Ovary (tissue), 7 donors: ENCODE measurements at regions not wholly inside any gene's neighbourhood (a gene's known extent, or its start where the extent isn't known, plus 50 kb on each side); places are given as distances from the start of the nearest gene placed in this dataset.

ENCODE experiments used
- DNase-seq, 5 donors: peaks; one replicate each; pipeline ENCODE4 v3.0.0-alpha.2; 2019 to 2020
- H3K27ac ChIP-seq, 2 donors: fragments of 200-600 bp; one replicate each; pipeline versions ENCODE4 v1.5.1 to v1.8.0; 2019 to 2022
- H3K27me3 ChIP-seq: fragments of 200-600 bp; one replicate; pipeline ENCODE4 v1.8.0; 2022
- H3K36me3 ChIP-seq: fragments of 200-600 bp; sonication (generic); one replicate; pipeline ENCODE4 v1.5.1; 2019
- H3K4me1 ChIP-seq: one replicate; pipeline ENCODE4 v1.8.1; 2013; ENCODE audit warnings: mild to moderate bottlenecking, moderate library complexity; ENCODE audit not compliant: insufficient read depth
- H3K4me3 ChIP-seq: fragments of 200-600 bp; sonication (generic); one replicate; pipeline ENCODE4 v1.5.1; 2017
- H3K9me3 ChIP-seq, 2 donors: fragments of 200-600 bp in 1 of 2; sonication (generic) in 1 of 2; one replicate each; pipeline versions ENCODE4 v1.5.1 to v1.8.1; 2013 to 2019; ENCODE audit warnings: mild to moderate bottlenecking in 1 of 2, moderate library complexity in 1 of 2
- EP300 ChIP-seq: sonication (generic); formaldehyde crosslinking; IDR thresholded peaks from one replicate; pipeline ENCODE4 v1.6.1; 2017; ENCODE audit warnings: antibody characterized with exemption
- POLR2A ChIP-seq: fragments of 450-650 bp; IDR thresholded peaks from one replicate; pipeline ENCODE4 v1.6.1; 2017; ENCODE audit warnings: antibody characterized with exemption, mild to moderate bottlenecking, moderate library complexity
- WGBS, 3 donors: extraction: QIAGEN DNeasy Blood & Tissue Kit in 1 of 3; methylation state at CpG; one replicate each; pipeline versions ENCODE4 v1.1.5 to v1.1.7; 2013 to 2017; 5-methylcytosine and 5-hydroxymethylcytosine counted together
- intact Hi-C, 4 donors: fragments of 100-400 bp; cut with DNase I; formaldehyde crosslinking; loops; one replicate each; pipeline versions ENCODE4 v1.11.0 to v1.15.1; 2022 to 2023
- TF ChIP-seq, protein P1 (sequence below), 3 donors: fragments of 450-650 bp in 2 of 3; fragments of 200-600 bp in 1 of 3; IDR thresholded peaks; one replicate each; pipeline versions ENCODE4 v1.5.1 to v1.8.0; 2016 to 2022; ENCODE audit warnings: antibody characterized with exemption in 3 of 3, mild to moderate bottlenecking in 1 of 3
- donor health status: DM: no; HTN: no; CAD: no; lungs with moderate emphysema.
- donor health status: DM: no; HTN: no; CAD: no.
- donor health status: Bipolar disorder and iron deficiency.
- donor health status: DM: no; HTN: no; CAD: no.
- donor health status: DM: yes; HTN: yes; CAD: no.

GRCh38 chr14:95374239-95374997, 54.7 kb upstream of the CLMN start:
- H3K36me3 ChIP-seq, result no peaks in the 10 kb centered on the region
- H3K27ac ChIP-seq, result no peak overlapping the region
- TF ChIP-seq EP300 (no peak), POLR2A (no peak)
- TF ChIP-seq, protein P1, sequence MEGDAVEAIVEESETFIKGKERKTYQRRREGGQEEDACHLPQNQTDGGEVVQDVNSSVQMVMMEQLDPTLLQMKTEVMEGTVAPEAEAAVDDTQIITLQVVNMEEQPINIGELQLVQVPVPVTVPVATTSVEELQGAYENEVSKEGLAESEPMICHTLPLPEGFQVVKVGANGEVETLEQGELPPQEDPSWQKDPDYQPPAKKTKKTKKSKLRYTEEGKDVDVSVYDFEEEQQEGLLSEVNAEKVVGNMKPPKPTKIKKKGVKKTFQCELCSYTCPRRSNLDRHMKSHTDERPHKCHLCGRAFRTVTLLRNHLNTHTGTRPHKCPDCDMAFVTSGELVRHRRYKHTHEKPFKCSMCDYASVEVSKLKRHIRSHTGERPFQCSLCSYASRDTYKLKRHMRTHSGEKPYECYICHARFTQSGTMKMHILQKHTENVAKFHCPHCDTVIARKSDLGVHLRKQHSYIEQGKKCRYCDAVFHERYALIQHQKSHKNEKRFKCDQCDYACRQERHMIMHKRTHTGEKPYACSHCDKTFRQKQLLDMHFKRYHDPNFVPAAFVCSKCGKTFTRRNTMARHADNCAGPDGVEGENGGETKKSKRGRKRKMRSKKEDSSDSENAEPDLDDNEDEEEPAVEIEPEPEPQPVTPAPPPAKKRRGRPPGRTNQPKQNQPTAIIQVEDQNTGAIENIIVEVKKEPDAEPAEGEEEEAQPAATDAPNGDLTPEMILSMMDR (IDR thresholded peaks at IDR 0.05), result no peak
- DNase-seq, result no peak
- no peaks in the 10 kb centered on the region for H3K4me1 ChIP-seq
- H3K4me3 ChIP-seq, result no peak overlapping the region
- no peaks in the 10 kb centered on the region for H3K9me3 ChIP-seq
- intact Hi-C loops, result no loop called here
- no peaks in the 10 kb centered on the region for H3K27me3 ChIP-seq
- WGBS, 3 donors, result 25 to 45% (median 43%) methylated on average over 2 of the region's 2 CpGs

DNA sequence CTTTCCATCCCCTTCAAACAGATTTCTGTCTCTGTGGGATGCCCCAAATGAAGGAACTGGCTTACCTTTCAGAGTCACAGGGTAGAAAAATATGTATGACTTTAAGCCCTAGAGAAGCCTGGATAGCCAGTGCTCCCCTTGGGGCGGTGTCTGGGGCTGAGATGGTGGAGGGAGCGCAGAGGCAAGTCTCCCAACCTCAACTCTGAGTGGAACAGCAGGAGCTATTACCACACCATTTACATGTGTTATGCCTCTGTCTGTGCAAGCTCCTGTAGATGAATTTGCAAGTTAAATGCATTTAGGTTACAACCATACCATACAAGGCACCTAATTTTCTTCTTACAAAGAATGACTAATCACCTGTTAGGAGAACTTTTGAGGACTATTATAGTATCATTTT, 50.4 kb upstream of the CLMN start:
- intact Hi-C loops, result no loop called here
- Histone ChIP-seq H3K27ac (no peak overlapping the region), H3K9me3 (no peaks in the 10 kb centered on the region), H3K27me3 (no peaks in the 10 kb centered on the region), H3K36me3 (no peaks in the 10 kb centered on the region), H3K4me3 (no peak overlapping the region), H3K4me1 (no peaks in the 10 kb centered on the region)
- no peak for DNase-seq
- WGBS, 3 donors, result 77 to 84% (median 81%) methylated on average over 2 of the region's 2 CpGs
- TF ChIP-seq EP300 (no peak), POLR2A (no peak)
- TF ChIP-seq, protein P1 (IDR thresholded peaks at IDR 0.05), result no peak
